Left lung (tissue), 4 donors: ENCODE measurements at regions not wholly inside any gene's neighbourhood (a gene's known extent, or its start where the extent isn't known, plus 50 kb on each side); places are given as distances from the start of the nearest gene placed in this dataset.

Experiments used
- ATAC-seq: fragments of 200-7000 bp; cut with Tn5 transposase; one replicate; pipeline ENCODE4 v1.9.1; 2020; ENCODE audit warnings: moderate library complexity
- DNase-seq, 4 donors: peaks; one replicate each; pipeline ENCODE4 v3.0.0-alpha.2; 2013 to 2020
- H3K27ac ChIP-seq, 2 donors: fragments of 200-600 bp; sonication (generic) in 1 of 2; one replicate each; pipeline versions ENCODE4 v1.5.0 to v1.8.0; 2020 to 2021
- H3K27me3 ChIP-seq, 2 donors: fragments of 200-600 bp; sonication (generic) in 1 of 2; one replicate each; pipeline versions ENCODE4 v1.5.0 to v1.8.0; 2020 to 2021
- H3K36me3 ChIP-seq, 2 donors: fragments of 200-600 bp; sonication (generic) in 1 of 2; one replicate each; pipeline versions ENCODE4 v1.5.0 to v1.8.0; 2020 to 2021
- H3K4me1 ChIP-seq, 2 donors: fragments of 200-600 bp; one replicate each; pipeline ENCODE4 v1.8.0; 2021
- H3K4me3 ChIP-seq, 2 donors: fragments of 200-600 bp; sonication (generic) in 1 of 2; one replicate each; pipeline versions ENCODE4 v1.5.0 to v1.8.0; 2020 to 2021; ENCODE audit warnings: mild to moderate bottlenecking in 1 of 2
- H3K9me3 ChIP-seq, 2 donors: fragments of 200-600 bp; sonication (generic) in 1 of 2; one replicate each; pipeline versions ENCODE4 v1.5.0 to v1.8.0; 2020 to 2021
- intact Hi-C, 2 donors: fragments of 100-400 bp; cut with DNase I; formaldehyde crosslinking; loops; one replicate each; pipeline versions ENCODE4 v1.11.2 to v1.14.2; 2022
- TF ChIP-seq, protein P1 (sequence below), 2 donors: fragments of 200-600 bp; sonication (generic) in 1 of 2; IDR thresholded peaks; one replicate each; pipeline versions ENCODE4 v1.5.0 to v1.8.0; 2021; ENCODE audit warnings: antibody characterized with exemption in 2 of 2
- donor health status: DM: no; HTN: yes; CAD: no.
- donor health status: DM: no; HTN: no; CAD: no.

DNA sequence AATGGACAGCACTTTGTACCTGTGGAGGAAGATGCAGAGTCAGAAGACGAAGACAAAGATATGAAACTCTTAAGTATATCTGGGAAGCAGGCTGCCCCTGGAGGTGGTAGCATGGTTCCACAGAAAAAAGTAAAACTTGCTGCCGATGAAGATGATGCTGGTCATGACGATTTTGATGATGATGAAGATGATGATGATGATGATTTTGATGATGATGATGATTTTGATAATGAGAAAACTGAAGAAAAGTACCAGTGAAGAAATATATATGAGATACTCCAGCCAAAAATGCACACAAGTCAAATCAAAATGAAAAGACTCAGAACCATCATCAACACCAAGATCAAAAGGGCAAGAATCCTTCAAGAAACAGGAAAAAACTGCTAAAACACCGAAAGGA, 268.5 kb upstream of the EEF2KMT start:
- H3K4me1 ChIP-seq = no peaks in the 10 kb centered on the region
- TF ChIP-seq, protein P1, sequence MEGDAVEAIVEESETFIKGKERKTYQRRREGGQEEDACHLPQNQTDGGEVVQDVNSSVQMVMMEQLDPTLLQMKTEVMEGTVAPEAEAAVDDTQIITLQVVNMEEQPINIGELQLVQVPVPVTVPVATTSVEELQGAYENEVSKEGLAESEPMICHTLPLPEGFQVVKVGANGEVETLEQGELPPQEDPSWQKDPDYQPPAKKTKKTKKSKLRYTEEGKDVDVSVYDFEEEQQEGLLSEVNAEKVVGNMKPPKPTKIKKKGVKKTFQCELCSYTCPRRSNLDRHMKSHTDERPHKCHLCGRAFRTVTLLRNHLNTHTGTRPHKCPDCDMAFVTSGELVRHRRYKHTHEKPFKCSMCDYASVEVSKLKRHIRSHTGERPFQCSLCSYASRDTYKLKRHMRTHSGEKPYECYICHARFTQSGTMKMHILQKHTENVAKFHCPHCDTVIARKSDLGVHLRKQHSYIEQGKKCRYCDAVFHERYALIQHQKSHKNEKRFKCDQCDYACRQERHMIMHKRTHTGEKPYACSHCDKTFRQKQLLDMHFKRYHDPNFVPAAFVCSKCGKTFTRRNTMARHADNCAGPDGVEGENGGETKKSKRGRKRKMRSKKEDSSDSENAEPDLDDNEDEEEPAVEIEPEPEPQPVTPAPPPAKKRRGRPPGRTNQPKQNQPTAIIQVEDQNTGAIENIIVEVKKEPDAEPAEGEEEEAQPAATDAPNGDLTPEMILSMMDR (IDR thresholded peaks at IDR 0.05) = no peak

DNA sequence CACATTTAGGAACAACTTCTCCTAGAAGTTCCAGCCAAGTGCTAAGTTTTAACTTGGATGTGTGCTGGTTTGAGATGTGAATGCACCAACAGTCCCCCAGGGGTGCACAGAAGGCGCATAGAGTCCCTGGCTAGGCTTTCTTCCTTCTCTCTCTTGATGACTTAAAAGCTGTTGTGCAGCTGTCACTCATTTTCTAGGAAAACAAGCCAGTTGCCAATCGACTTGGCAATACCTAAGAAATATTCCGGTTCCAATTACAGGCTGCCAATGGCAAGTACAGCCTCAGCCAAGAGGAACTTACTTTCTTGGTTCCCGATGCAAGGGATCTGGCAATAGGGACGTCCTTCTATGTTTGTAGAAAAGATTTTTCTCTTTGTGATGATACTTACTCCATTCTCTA, 266.6 kb upstream of the EEF2KMT start:
- Histone ChIP-seq H3K27ac (no peak overlapping the region), H3K9me3 (no peaks in the 10 kb centered on the region), H3K4me3 (no peak overlapping the region), H3K4me1 (no peaks in the 10 kb centered on the region), H3K36me3 (no peaks in the 10 kb centered on the region), H3K27me3 (no peaks in the 10 kb centered on the region)
- DNase-seq = no peak
- ATAC-seq = no peak
- intact Hi-C loops = no loop called here
- TF ChIP-seq, protein P1 (IDR thresholded peaks at IDR 0.05) = no peak

More for the DNA sequence above, 268.5 kb upstream of the EEF2KMT start:
- no peak for ATAC-seq
- intact Hi-C loops = no loop called here
- no peak overlapping the region for H3K27ac ChIP-seq
- no peaks in the 10 kb centered on the region for H3K27me3 ChIP-seq
- no peaks in the 10 kb centered on the region for H3K9me3 ChIP-seq
- DNase-seq = no peak
- H3K36me3 ChIP-seq = no peaks in the 10 kb centered on the region
- H3K4me3 ChIP-seq = no peak overlapping the region

DNA sequence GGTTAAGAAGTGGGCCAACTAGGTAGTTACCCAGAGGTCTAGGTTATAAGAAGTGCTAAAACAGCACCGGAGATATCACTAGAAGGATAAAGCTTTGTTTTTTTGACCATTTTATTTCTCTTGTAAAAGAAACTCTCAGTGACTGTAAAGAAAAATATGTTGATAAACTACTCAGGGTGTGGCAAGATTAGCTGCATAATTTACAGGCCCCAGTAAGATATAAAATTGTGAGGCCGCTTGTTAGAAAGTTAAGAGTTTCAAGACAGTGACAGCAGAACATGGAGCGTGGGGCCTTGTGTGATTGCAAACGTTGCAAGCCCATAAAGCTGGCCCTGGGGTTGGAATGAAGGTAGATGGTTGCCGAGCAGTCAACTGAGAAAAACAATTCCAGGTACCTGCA, 263.7 kb upstream of the EEF2KMT start:
- ATAC-seq (no peak), DNase-seq (no peak)
- Histone ChIP-seq H3K36me3 (no peaks in the 10 kb centered on the region), H3K27ac (no peak overlapping the region), H3K4me3 (no peak overlapping the region), H3K9me3 (no peaks in the 10 kb centered on the region), H3K4me1 (no peaks in the 10 kb centered on the region), H3K27me3 (no peaks in the 10 kb centered on the region)
- intact Hi-C loops = no loop called here
- TF ChIP-seq, protein P1 (IDR thresholded peaks at IDR 0.05) = no peak

DNA sequence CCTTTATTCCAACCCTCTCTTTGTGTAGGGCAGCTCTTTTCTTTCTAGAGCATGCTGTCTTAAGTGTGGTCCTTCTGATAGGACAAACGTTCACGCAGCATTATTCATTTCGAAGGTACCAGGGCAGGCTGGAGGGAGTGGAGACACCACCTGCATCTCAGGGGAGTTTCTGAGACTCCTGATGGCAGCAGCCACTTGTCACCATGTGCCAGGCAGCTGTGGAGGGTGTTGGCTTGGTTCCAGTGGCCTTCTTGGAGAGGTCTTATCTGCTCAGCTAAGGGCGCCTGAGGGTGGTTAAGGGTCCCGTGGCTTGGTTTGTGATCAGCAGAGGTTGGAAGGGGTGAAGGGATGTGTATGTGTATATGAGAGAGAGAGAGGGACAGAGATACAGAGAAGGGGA, 257.1 kb upstream of the EEF2KMT start:
- no peak overlapping the region for H3K27ac ChIP-seq
- no peaks in the 10 kb centered on the region for H3K27me3 ChIP-seq
- DNase-seq (peak in 1 of 4 donors; percentile 0), ATAC-seq (no peak)
- intact Hi-C loops = no loop called here
- H3K9me3 ChIP-seq = no peaks in the 10 kb centered on the region
- H3K36me3 ChIP-seq = no peaks in the 10 kb centered on the region
- H3K4me1 ChIP-seq = no peaks in the 10 kb centered on the region
- TF ChIP-seq, protein P1 (IDR thresholded peaks at IDR 0.05) = no peak
- no peak overlapping the region for H3K4me3 ChIP-seq

DNA sequence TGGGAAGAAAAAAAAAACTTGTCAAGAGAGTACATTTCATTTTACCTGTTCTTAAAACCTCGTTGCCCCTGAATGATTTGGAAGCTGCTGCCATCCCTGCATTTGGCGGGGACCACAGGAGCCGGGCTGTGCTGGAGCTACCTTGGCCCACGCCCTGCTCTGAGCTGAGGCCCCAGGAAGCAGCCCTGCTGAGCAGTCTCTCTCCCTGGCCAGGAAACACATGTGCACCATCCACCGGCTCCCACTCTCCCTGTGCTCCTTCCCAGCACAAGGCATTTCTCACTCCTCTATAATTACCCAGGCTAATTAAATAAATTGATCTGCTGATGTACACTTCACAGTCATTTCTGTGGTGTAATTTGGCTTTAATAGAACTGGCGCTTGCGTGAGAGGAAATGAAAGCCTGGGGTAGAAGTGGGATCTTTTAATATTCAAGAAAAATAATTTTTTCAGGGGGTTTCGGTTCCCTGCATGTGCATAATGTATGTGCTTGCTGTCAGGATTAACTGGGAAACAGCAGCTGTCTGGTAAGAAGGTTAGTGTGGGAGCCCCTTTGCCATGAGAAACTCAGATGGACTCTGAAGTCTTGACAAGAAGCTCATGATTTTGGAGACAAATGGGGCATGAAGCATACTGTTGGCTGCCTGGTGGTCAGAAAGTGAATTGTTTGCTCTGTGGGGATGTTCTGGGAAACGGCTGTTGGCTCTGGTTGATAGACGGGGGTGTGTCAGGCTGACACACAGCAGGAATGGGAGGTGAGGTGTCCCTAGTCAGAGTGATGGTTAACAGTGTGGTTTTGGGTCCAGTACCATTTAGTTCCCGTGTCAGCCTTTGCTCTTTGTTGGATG, 252.3 kb upstream of the EEF2KMT start:
- intact Hi-C loops = no loop called here
- H3K4me3 ChIP-seq = no peak overlapping the region
- TF ChIP-seq, protein P1 (IDR thresholded peaks at IDR 0.05) = no peak
- no peak for DNase-seq
- H3K4me1 ChIP-seq = no peaks in the 10 kb centered on the region
- H3K9me3 ChIP-seq = no peaks in the 10 kb centered on the region
- ATAC-seq = no peak
- no peak overlapping the region for H3K27ac ChIP-seq
- no peaks in the 10 kb centered on the region for H3K27me3 ChIP-seq
- H3K36me3 ChIP-seq = no peaks in the 10 kb centered on the region
